Stimulated activated CD4-positive, alpha-beta T cell treated with anti-CD3 and anti-CD28 coated beads, Interleukin-4, amount 100 ng/mL, for 48 hours (primary cell): ENCODE measurements at regions not wholly inside any gene's neighbourhood (a gene's known extent, or its start where the extent isn't known, plus 50 kb on each side); places are given as distances from the start of the nearest gene placed in this dataset.

Experiments used
- DNase-seq, 2 donors: peaks; one replicate each; pipeline ENCODE4 v3.0.0-alpha.2; 2020; ENCODE audit warnings: low read depth in 2 of 2

DNA sequence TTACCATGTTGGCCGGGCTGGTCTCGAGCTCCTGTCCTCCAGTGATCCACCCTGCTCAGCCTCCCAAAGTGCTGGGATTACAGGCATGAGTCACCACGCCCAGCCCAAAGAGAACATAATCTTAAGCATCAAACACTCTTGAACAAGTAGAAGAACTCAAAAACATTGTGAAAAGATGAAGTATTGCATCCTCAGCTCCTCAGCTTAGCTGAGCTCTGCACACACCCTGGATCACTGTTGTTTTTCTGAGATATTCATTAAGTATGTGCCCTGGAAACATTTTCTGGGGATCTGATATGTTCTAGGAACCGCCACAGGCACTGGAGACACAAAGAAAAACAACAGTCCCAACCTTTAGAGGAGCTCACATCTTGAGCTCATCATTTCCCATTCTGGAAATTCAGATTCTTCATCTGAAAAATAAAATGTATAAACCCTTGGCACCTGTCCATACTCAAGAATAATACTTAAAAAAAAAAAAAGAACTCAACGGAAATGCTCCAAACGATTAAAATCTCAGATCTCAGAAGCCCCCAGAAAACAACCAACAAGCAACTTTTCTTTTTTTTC is 62.2 kb upstream of the ZNF462 start:
- DNase-seq, result no peak

DNA sequence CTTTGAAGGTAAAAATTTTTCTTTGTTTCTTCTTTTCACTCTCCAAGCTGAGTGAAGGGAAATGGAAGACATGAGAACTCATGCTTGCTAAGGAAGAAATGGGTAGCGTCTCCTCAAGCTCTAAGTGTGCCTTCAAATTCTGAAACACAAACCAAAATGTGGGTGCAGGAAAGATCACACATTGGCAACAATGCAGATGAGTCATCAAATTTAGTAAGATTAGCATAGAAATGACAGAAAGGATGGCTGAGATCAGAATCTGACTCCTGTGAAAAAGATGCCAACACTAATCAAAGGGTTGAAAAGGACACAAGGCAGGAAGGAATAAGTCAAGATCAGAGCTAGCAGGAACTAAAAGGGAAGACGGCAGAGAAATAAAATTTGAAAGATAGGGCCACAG is 61.1 kb upstream of the ZNF462 start:
- no peak for DNase-seq
